CD14-positive monocyte (primary cell): ENCODE measurements at regions not wholly inside any gene's neighbourhood (a gene's known extent, or its start where the extent isn't known, plus 50 kb on each side); places are given as distances from the start of the nearest gene placed in this dataset.
A peak's percentile ranks its signal among the peaks of the same experiment; 100 is the strongest.

Experiments
- DNase-seq, 3 donors: peaks; one replicate each; pipeline ENCODE4 v3.0.0-alpha.2; 2011 to 2022
- H2AFZ ChIP-seq: 2 replicates; pipeline ENCODE4 v1.6.0; 2012; ENCODE audit warnings: mild to moderate bottlenecking, low read depth, low read length, inconsistent platforms; ENCODE audit not compliant: insufficient read depth, poor library complexity, severe bottlenecking
- H3K27ac ChIP-seq, 2 donors: 1 replicate in 1 of 2; 2 replicates in 1 of 2; pipeline ENCODE4 v1.5.1; 2012 to 2013; ENCODE audit warnings: low read length in 2 of 2, control low read depth in 1 of 2, inconsistent platforms in 1 of 2, low read depth in 1 of 2, mild to moderate bottlenecking in 1 of 2
- H3K27me3 ChIP-seq, 2 donors: one replicate each; pipeline versions ENCODE4 v1.6.0 to v1.6.1; 2011 to 2013; ENCODE audit warnings: low read length in 2 of 2; ENCODE audit not compliant: control insufficient read depth in 2 of 2, insufficient read depth in 2 of 2
- H3K36me3 ChIP-seq, 2 donors: replicated peaks in 1 of 2; 1 replicate in 1 of 2; 2 replicates in 1 of 2; pipeline versions ENCODE4 v1.5.1 to v1.6.1; 2012 to 2013; ENCODE audit warnings: low read length in 2 of 2, control low read depth in 1 of 2, inconsistent platforms in 1 of 2, mild to moderate bottlenecking in 1 of 2; ENCODE audit not compliant: insufficient read depth in 2 of 2, control insufficient read depth in 1 of 2
- H3K4me1 ChIP-seq, 2 donors: 1 replicate in 1 of 2; 2 replicates in 1 of 2; pipeline versions ENCODE4 v1.5.1 to v1.6.1; 2012 to 2013; ENCODE audit warnings: low read length in 2 of 2, control low read depth in 1 of 2, inconsistent platforms in 1 of 2, mild to moderate bottlenecking in 1 of 2, moderate library complexity in 1 of 2; ENCODE audit not compliant: insufficient read depth in 2 of 2, control insufficient read depth in 1 of 2
- H3K4me2 ChIP-seq: replicated peaks from 2 replicates; pipeline ENCODE3; 2012; ENCODE audit warnings: low read length, moderate library complexity, mild to moderate bottlenecking; ENCODE audit not compliant: poor library complexity, severe bottlenecking; ENCODE audit errors: extremely low read depth
- H3K4me3 ChIP-seq, 3 experiments: fragments of 200-600 bp in 1 of 3; sonication (generic) in 1 of 3; replicated peaks in 1 of 3; 1 replicate in 2 of 3; 2 replicates in 1 of 3; pipeline ENCODE4 v1.5.1; 2011 to 2013; ENCODE audit warnings: low read length in 3 of 3, mild to moderate bottlenecking in 3 of 3, control low read depth in 2 of 3, low read depth in 2 of 3, inconsistent platforms in 1 of 3, moderate library complexity in 1 of 3
- H3K79me2 ChIP-seq: 2 replicates; pipeline ENCODE4 v1.6.0; 2012; ENCODE audit warnings: mild to moderate bottlenecking, control low read depth, inconsistent platforms, low read length, moderate library complexity; ENCODE audit not compliant: insufficient read depth
- H3K9ac ChIP-seq: 2 replicates; pipeline ENCODE4 v1.6.0; 2017; ENCODE audit warnings: low read length, mild to moderate bottlenecking; ENCODE audit not compliant: insufficient read depth, poor library complexity, severe bottlenecking
- H3K9me3 ChIP-seq, 2 donors: replicated peaks in 1 of 2; 1 replicate in 1 of 2; 2 replicates in 1 of 2; pipeline versions ENCODE4 v1.5.1 to v1.6.1; 2012 to 2013; ENCODE audit warnings: low read length in 2 of 2, control low read depth in 1 of 2; ENCODE audit not compliant: control insufficient read depth in 1 of 2, insufficient read depth in 1 of 2
- H4K20me1 ChIP-seq: 2 replicates; pipeline ENCODE4 v1.6.0; 2012; ENCODE audit warnings: mild to moderate bottlenecking, low read length, control low read depth, moderate library complexity; ENCODE audit not compliant: insufficient read depth
- H3K27ac Mint-ChIP-seq, 7 donors: one replicate each; pipeline ENCODE4 v1.8.0; 2020; ENCODE audit warnings: mild to moderate bottlenecking in 7 of 7, mixed read lengths in 7 of 7, moderate library complexity in 6 of 7, inconsistent platforms in 2 of 7
- H3K27me3 Mint-ChIP-seq, 3 donors: one replicate each; pipeline ENCODE4 v1.8.0; 2021 to 2022; ENCODE audit warnings: low read depth in 3 of 3, mild to moderate bottlenecking in 3 of 3, mixed read lengths in 3 of 3, moderate library complexity in 3 of 3, inconsistent platforms in 1 of 3
- H3K36me3 Mint-ChIP-seq, 2 donors: one replicate each; pipeline ENCODE4 v1.8.0; 2020; ENCODE audit warnings: mixed read lengths in 2 of 2, inconsistent platforms in 1 of 2, mild to moderate bottlenecking in 1 of 2
- H3K4me1 Mint-ChIP-seq: one replicate; pipeline ENCODE4 v1.8.0; 2020; ENCODE audit warnings: mild to moderate bottlenecking, mixed read lengths
- H3K4me3 Mint-ChIP-seq, 2 donors: one replicate each; pipeline ENCODE4 v1.8.0; 2020; ENCODE audit warnings: mild to moderate bottlenecking in 2 of 2, mixed read lengths in 2 of 2, moderate library complexity in 1 of 2
- H3K9me3 Mint-ChIP-seq, 7 donors: one replicate each; pipeline ENCODE4 v1.8.0; 2020 to 2022; ENCODE audit warnings: mixed read lengths in 7 of 7, mild to moderate bottlenecking in 6 of 7, moderate library complexity in 6 of 7, inconsistent platforms in 2 of 7
- CTCF ChIP-seq: fragments of 200-600 bp; IDR thresholded peaks from one replicate; pipeline ENCODE4 v1.8.0; 2022; ENCODE audit warnings: antibody characterized with exemption, mild to moderate bottlenecking
- WGBS: methylation state at CpG from one replicate; pipeline ENCODE4 v1.1.5; 2013; ENCODE audit warnings: missing lambda C conversion rate; ENCODE audit not compliant: insufficient coverage; 5-methylcytosine and 5-hydroxymethylcytosine counted together
- intact Hi-C, 2 donors: fragments of 100-400 bp; cut with micrococcal nuclease; formaldehyde crosslinking; loops; one replicate each; pipeline versions ENCODE4 v1.15.0 to v1.15.1; 2023

- H3K4me3 Mint-ChIP-seq: no peak overlapping the region
- Histone ChIP-seq H3K4me1 (no peaks in the 10 kb centered on the region), H4K20me1 (no peaks in the 10 kb centered on the region), H3K79me2 (no peaks in the 10 kb centered on the region), H3K9me3 (peaks cover 0 to 3% of the 10 kb centered on the region in 2 donors), H3K27ac (no peak overlapping the region), H3K4me3 (no peak overlapping the region), H3K4me2 (no peak overlapping the region), H3K36me3 (no peaks in the 10 kb centered on the region), H3K27me3 (no peaks in the 10 kb centered on the region), H2AFZ (no peak overlapping the region), H3K9ac (no peak overlapping the region)
- peak overlapping the region in 1 of 7 donors; percentile 9 for H3K27ac Mint-ChIP-seq
- no peaks in the 10 kb centered on the region for H3K36me3 Mint-ChIP-seq
- no peak for TF ChIP-seq CTCF
- H3K27me3 Mint-ChIP-seq: peaks cover 0 to 3% (median 0%) of the 10 kb centered on the region in 3 donors
- H3K4me1 Mint-ChIP-seq: no peaks in the 10 kb centered on the region
- intact Hi-C loops: loop anchor here in 1 of 2 donors (10.0 kb wide), 1 partner anchor 61 kb away; no protein-coding TSS in a partner anchor
- no peak for DNase-seq
- H3K9me3 Mint-ChIP-seq: peaks cover 0 to 6% (median 3%) of the 10 kb centered on the region in 7 donors
Measured at GRCh38 chr11:81825346-81825745, 908.3 kb downstream of the FAM181B start.

DNA sequence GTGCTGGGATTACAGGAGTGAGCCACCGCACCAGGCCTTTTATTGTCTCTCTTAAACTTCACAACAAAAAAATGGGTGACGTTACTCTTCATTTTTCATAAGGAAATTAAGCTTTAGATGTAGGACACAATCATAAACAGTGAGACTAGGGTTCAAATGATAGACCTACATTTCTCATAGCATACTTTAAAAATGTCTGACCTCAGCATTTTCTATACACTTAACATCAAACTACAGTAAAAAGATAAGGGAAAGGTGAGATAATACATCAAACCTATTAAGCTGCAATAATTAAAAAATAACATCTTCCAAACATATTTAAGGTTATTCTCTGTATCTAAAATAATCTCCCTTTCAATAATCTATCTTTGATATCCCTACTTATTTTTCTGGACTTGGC lies 914.2 kb downstream of the FAM181B start:
- no peaks in the 10 kb centered on the region for H3K36me3 Mint-ChIP-seq
- H3K4me3 Mint-ChIP-seq: no peak overlapping the region
- peaks cover 0 to 4% (median 0%) of the 10 kb centered on the region in 3 donors for H3K27me3 Mint-ChIP-seq
- no peak overlapping the region for H3K27ac Mint-ChIP-seq
- H3K4me1 ChIP-seq: no peaks in the 10 kb centered on the region
- H3K4me2 ChIP-seq: no peak overlapping the region
- no peak overlapping the region for H3K27ac ChIP-seq
- H4K20me1 ChIP-seq: no peaks in the 10 kb centered on the region
- intact Hi-C loops: no loop called here
- no CpG with 5 or more reads among the region's 2 CpGs for WGBS
- H3K9ac ChIP-seq: no peak overlapping the region
- H3K79me2 ChIP-seq: no peaks in the 10 kb centered on the region
- H3K9me3 Mint-ChIP-seq: peaks cover 0 to 3% (median 0%) of the 10 kb centered on the region in 7 donors
- no peaks in the 10 kb centered on the region for H3K36me3 ChIP-seq
- H3K27me3 ChIP-seq: no peaks in the 10 kb centered on the region
- no peaks in the 10 kb centered on the region for H3K4me1 Mint-ChIP-seq
- H3K9me3 ChIP-seq: no peaks in the 10 kb centered on the region
- no peak overlapping the region for H3K4me3 ChIP-seq
- no peak for TF ChIP-seq CTCF
- no peak overlapping the region for H2AFZ ChIP-seq
- DNase-seq: no peak
